Astrocyte of the cerebellum (primary cell): ENCODE measurements at regions not wholly inside any gene's neighbourhood (a gene's known extent, or its start where the extent isn't known, plus 50 kb on each side); places are given as distances from the start of the nearest gene placed in this dataset.

Experiments used
- DNase-seq: peaks from one replicate; pipeline ENCODE4 v3.0.0-alpha.2; 2011; ENCODE audit warnings: low read depth
- H3K4me3 ChIP-seq: 2 replicates; pipeline ENCODE4 v1.5.1; 2011; ENCODE audit warnings: mild to moderate bottlenecking, low read depth, low read length, moderate library complexity
- CTCF ChIP-seq: IDR thresholded peaks from 2 replicates; pipeline ENCODE4 v1.5.1; 2012; ENCODE audit warnings: low read length, low read depth, moderate library complexity, mild to moderate bottlenecking; ENCODE audit errors: missing control alignments
- in situ Hi-C: cut with HindIII; loops from 2 replicates; pipeline ENCODE4 v1.10.0; 2017; ENCODE audit warnings: low sequenced_read_pairs

- TF ChIP-seq CTCF: no peak
- DNase-seq: no peak
- in situ Hi-C loops: no loop called here
- no peak overlapping the region for H3K4me3 ChIP-seq
These were observed 309.2 kb downstream of the HS3ST1 start for GRCh38 chr4:11119474-11119873.

DNA sequence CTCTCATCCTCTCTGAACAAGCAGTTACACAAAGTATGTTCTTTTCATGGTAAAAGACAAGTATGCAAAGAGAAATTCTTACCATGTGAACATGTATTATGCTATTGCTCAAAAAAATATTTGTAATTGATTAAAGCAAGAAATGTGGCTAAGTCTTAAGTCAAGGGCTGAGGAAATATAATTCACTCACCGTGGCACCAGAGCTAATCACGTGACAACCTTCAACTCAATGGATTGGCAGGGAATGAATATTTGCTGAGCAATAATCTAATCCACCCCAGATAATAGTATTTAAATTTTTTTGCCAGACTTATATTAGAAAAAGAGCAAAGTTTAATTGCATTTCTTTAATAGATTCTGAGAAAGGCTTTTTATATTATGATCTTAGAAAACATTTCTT is 310.2 kb downstream of the HS3ST1 start:
- no peak for TF ChIP-seq CTCF
- no peak for DNase-seq
- in situ Hi-C loops: no loop called here
- no peak overlapping the region for H3K4me3 ChIP-seq

- no peak for DNase-seq
- in situ Hi-C loops: no loop called here
- TF ChIP-seq CTCF: no peak
- no peak overlapping the region for H3K4me3 ChIP-seq
These were observed 311.8 kb downstream of the HS3ST1 start for GRCh38 chr4:11116940-11117339.

DNA sequence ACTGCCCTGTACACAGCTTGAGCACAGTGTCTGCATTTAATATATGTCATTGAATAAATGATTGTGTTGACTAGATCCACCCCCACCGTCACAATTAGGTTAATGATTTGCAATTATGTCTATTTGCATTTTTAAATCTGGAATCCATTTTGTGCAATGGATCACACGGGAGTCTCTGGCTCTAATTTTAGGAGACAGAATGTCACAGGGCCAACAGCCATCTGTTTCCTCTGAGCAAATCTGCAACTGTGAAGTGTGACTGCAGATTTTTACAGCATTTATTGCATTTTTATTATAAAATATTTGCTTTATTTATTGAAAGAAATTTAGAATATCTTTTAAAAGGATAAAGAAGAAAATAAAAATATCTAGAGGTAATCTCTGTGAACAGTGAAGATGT is 316.8 kb downstream of the HS3ST1 start:
- no peak for TF ChIP-seq CTCF
- in situ Hi-C loops: no loop called here
- DNase-seq: no peak
- no peak overlapping the region for H3K4me3 ChIP-seq

GRCh38 chr4:11111370-11111769 is 317.3 kb downstream of the HS3ST1 start:
- in situ Hi-C loops: no loop called here
- no peak for TF ChIP-seq CTCF
- H3K4me3 ChIP-seq: no peak overlapping the region
- no peak for DNase-seq

GRCh38 chr4:11106759-11107158 is 321.9 kb downstream of the HS3ST1 start:
- DNase-seq: no peak
- in situ Hi-C loops: no loop called here
- no peak overlapping the region for H3K4me3 ChIP-seq
- no peak for TF ChIP-seq CTCF

DNA sequence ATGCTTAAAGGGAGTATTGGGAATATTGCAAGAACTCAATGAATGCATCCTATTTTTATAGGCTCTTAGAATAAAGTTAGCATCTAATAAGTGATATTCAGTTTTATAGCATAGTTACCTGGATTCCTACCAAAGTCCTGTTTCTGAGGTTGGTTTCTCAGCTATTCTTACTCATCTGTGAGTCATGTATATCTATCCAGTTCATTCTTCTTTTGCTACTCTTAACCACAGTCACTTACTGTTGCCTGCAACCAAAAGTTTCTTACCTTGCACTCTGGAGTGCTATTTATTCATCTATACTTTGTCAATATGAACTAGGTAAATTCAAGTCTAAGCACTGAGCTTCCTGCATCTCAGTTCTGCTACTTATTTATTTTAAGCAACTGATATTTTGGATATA is 322.5 kb downstream of the HS3ST1 start:
- H3K4me3 ChIP-seq: no peak overlapping the region
- TF ChIP-seq CTCF: no peak
- in situ Hi-C loops: no loop called here
- peak; percentile 53 for DNase-seq
